ENCODE measurements at regions not wholly inside any gene's neighbourhood (a gene's known extent, or its start where the extent isn't known, plus 50 kb on each side); places are given as distances from the start of the nearest gene placed in this dataset.

GRCh38 chr22:49192857-49193250 lies 634.8 kb downstream of the BRD1 start:
- Histone ChIP-seq H3K9me3 (ENCODE audit: control insufficient read depth in 2 of 2, low read length in 2 of 2) (no peaks in the 10 kb centered on the region), H3K27ac (ENCODE audit: low read depth in 2 of 2, low read length in 2 of 2) (no peak overlapping the region), H3K36me3 (ENCODE audit: control insufficient read depth in 2 of 2, insufficient read depth in 2 of 2, low read length in 2 of 2) (no peaks in the 10 kb centered on the region), H3K9ac (ENCODE audit: low read depth in 1 of 2, low read length in 2 of 2) (no peak overlapping the region), H3K27me3 (ENCODE audit: control insufficient read depth in 2 of 2, insufficient read depth in 2 of 2, low read length in 2 of 2) (no peaks in the 10 kb centered on the region), H3K4me1 (ENCODE audit: control insufficient read depth in 2 of 2, insufficient read depth in 2 of 2, low read length in 2 of 2) (no peaks in the 10 kb centered on the region), H3K4me3 (ENCODE audit: low read length in 2 of 2) (no peak overlapping the region)

GRCh38 chr22:49192180-49192856 lies 635.4 kb downstream of the BRD1 start:
- Histone ChIP-seq H3K27ac (ENCODE audit: low read depth in 2 of 2, low read length in 2 of 2) (no peak overlapping the region), H3K9me3 (ENCODE audit: control insufficient read depth in 2 of 2, low read length in 2 of 2) (no peaks in the 10 kb centered on the region), H3K36me3 (ENCODE audit: control insufficient read depth in 2 of 2, insufficient read depth in 2 of 2, low read length in 2 of 2) (no peaks in the 10 kb centered on the region), H3K27me3 (ENCODE audit: control insufficient read depth in 2 of 2, insufficient read depth in 2 of 2, low read length in 2 of 2) (no peaks in the 10 kb centered on the region), H3K4me3 (ENCODE audit: low read length in 2 of 2) (no peak overlapping the region), H3K9ac (ENCODE audit: low read depth in 1 of 2, low read length in 2 of 2) (no peak overlapping the region), H3K4me1 (ENCODE audit: control insufficient read depth in 2 of 2, insufficient read depth in 2 of 2, low read length in 2 of 2) (no peaks in the 10 kb centered on the region)

- H3K4me3 ChIP-seq (ENCODE audit: low read length in 2 of 2): no peak overlapping the region
- no peaks in the 10 kb centered on the region for H3K27me3 ChIP-seq (ENCODE audit: control insufficient read depth in 2 of 2, insufficient read depth in 2 of 2, low read length in 2 of 2)
- no peak overlapping the region for H3K9ac ChIP-seq (ENCODE audit: low read depth in 1 of 2, low read length in 2 of 2)
- no peaks in the 10 kb centered on the region for H3K4me1 ChIP-seq (ENCODE audit: control insufficient read depth in 2 of 2, insufficient read depth in 2 of 2, low read length in 2 of 2)
- no peaks in the 10 kb centered on the region for H3K36me3 ChIP-seq (ENCODE audit: control insufficient read depth in 2 of 2, insufficient read depth in 2 of 2, low read length in 2 of 2)
- H3K27ac ChIP-seq (ENCODE audit: low read depth in 2 of 2, low read length in 2 of 2): no peak overlapping the region
- H3K9me3 ChIP-seq (ENCODE audit: control insufficient read depth in 2 of 2, low read length in 2 of 2): no peaks in the 10 kb centered on the region
Observed at GRCh38 chr22:49191506-49191980, 636.1 kb downstream of the BRD1 start.

- no peaks in the 10 kb centered on the region for H3K9me3 ChIP-seq (ENCODE audit: control insufficient read depth in 2 of 2, low read length in 2 of 2)
- H3K27me3 ChIP-seq (ENCODE audit: control insufficient read depth in 2 of 2, insufficient read depth in 2 of 2, low read length in 2 of 2): no peaks in the 10 kb centered on the region
- H3K4me1 ChIP-seq (ENCODE audit: control insufficient read depth in 2 of 2, insufficient read depth in 2 of 2, low read length in 2 of 2): no peaks in the 10 kb centered on the region
- no peaks in the 10 kb centered on the region for H3K36me3 ChIP-seq (ENCODE audit: control insufficient read depth in 2 of 2, insufficient read depth in 2 of 2, low read length in 2 of 2)
- no peak overlapping the region for H3K9ac ChIP-seq (ENCODE audit: low read depth in 1 of 2, low read length in 2 of 2)
- no peak overlapping the region for H3K27ac ChIP-seq (ENCODE audit: low read depth in 2 of 2, low read length in 2 of 2)
- H3K4me3 ChIP-seq (ENCODE audit: low read length in 2 of 2): no peak overlapping the region
Observed at GRCh38 chr22:49190816-49191505, 636.7 kb downstream of the BRD1 start.

GRCh38 chr22:49189871-49190270 lies 637.8 kb downstream of the BRD1 start:
- H3K27me3 ChIP-seq (ENCODE audit: control insufficient read depth in 2 of 2, insufficient read depth in 2 of 2, low read length in 2 of 2): no peaks in the 10 kb centered on the region
- H3K9ac ChIP-seq (ENCODE audit: low read depth in 1 of 2, low read length in 2 of 2): no peak overlapping the region
- no peaks in the 10 kb centered on the region for H3K9me3 ChIP-seq (ENCODE audit: control insufficient read depth in 2 of 2, low read length in 2 of 2)
- no peaks in the 10 kb centered on the region for H3K4me1 ChIP-seq (ENCODE audit: control insufficient read depth in 2 of 2, insufficient read depth in 2 of 2, low read length in 2 of 2)
- no peak overlapping the region for H3K27ac ChIP-seq (ENCODE audit: low read depth in 2 of 2, low read length in 2 of 2)
- H3K36me3 ChIP-seq (ENCODE audit: control insufficient read depth in 2 of 2, insufficient read depth in 2 of 2, low read length in 2 of 2): no peaks in the 10 kb centered on the region
- no peak overlapping the region for H3K4me3 ChIP-seq (ENCODE audit: low read length in 2 of 2)

- no peaks in the 10 kb centered on the region for H3K27me3 ChIP-seq (ENCODE audit: control insufficient read depth in 2 of 2, insufficient read depth in 2 of 2, low read length in 2 of 2)
- H3K27ac ChIP-seq (ENCODE audit: low read depth in 2 of 2, low read length in 2 of 2): no peak overlapping the region
Observed at GRCh38 chr22:49188591-49188990, 639.1 kb downstream of the BRD1 start.

GRCh38 chr22:49188091-49188490 lies 639.6 kb downstream of the BRD1 start:
- Histone ChIP-seq H3K4me3 (ENCODE audit: low read length in 2 of 2) (no peak overlapping the region), H3K36me3 (ENCODE audit: control insufficient read depth in 2 of 2, insufficient read depth in 2 of 2, low read length in 2 of 2) (no peaks in the 10 kb centered on the region), H3K9me3 (ENCODE audit: control insufficient read depth in 2 of 2, low read length in 2 of 2) (no peaks in the 10 kb centered on the region), H3K27me3 (ENCODE audit: control insufficient read depth in 2 of 2, insufficient read depth in 2 of 2, low read length in 2 of 2) (no peaks in the 10 kb centered on the region), H3K27ac (ENCODE audit: low read depth in 2 of 2, low read length in 2 of 2) (no peak overlapping the region), H3K4me1 (ENCODE audit: control insufficient read depth in 2 of 2, insufficient read depth in 2 of 2, low read length in 2 of 2) (no peaks in the 10 kb centered on the region), H3K9ac (ENCODE audit: low read depth in 1 of 2, low read length in 2 of 2) (no peak overlapping the region)

More at GRCh38 chr22:49188591-49188990, 639.1 kb downstream of the BRD1 start:
- Histone ChIP-seq H3K9me3 (ENCODE audit: control insufficient read depth in 2 of 2, low read length in 2 of 2) (no peaks in the 10 kb centered on the region), H3K9ac (ENCODE audit: low read depth in 1 of 2, low read length in 2 of 2) (no peak overlapping the region), H3K4me3 (ENCODE audit: low read length in 2 of 2) (no peak overlapping the region), H3K4me1 (ENCODE audit: control insufficient read depth in 2 of 2, insufficient read depth in 2 of 2, low read length in 2 of 2) (no peaks in the 10 kb centered on the region), H3K36me3 (ENCODE audit: control insufficient read depth in 2 of 2, insufficient read depth in 2 of 2, low read length in 2 of 2) (no peaks in the 10 kb centered on the region)

- Histone ChIP-seq H3K27ac (ENCODE audit: low read depth in 2 of 2, low read length in 2 of 2) (no peak overlapping the region), H3K9me3 (ENCODE audit: control insufficient read depth in 2 of 2, low read length in 2 of 2) (no peaks in the 10 kb centered on the region), H3K27me3 (ENCODE audit: control insufficient read depth in 2 of 2, insufficient read depth in 2 of 2, low read length in 2 of 2) (no peaks in the 10 kb centered on the region), H3K4me1 (ENCODE audit: control insufficient read depth in 2 of 2, insufficient read depth in 2 of 2, low read length in 2 of 2) (no peaks in the 10 kb centered on the region), H3K36me3 (ENCODE audit: control insufficient read depth in 2 of 2, insufficient read depth in 2 of 2, low read length in 2 of 2) (no peaks in the 10 kb centered on the region), H3K4me3 (ENCODE audit: low read length in 2 of 2) (no peak overlapping the region), H3K9ac (ENCODE audit: low read depth in 1 of 2, low read length in 2 of 2) (no peak overlapping the region)
Observed at GRCh38 chr22:49186762-49187161, 640.9 kb downstream of the BRD1 start.

GRCh38 chr22:49186293-49186692 lies 641.4 kb downstream of the BRD1 start:
- Histone ChIP-seq H3K4me3 (ENCODE audit: low read length in 2 of 2) (no peak overlapping the region), H3K9ac (ENCODE audit: low read depth in 1 of 2, low read length in 2 of 2) (no peak overlapping the region), H3K27ac (ENCODE audit: low read depth in 2 of 2, low read length in 2 of 2) (no peak overlapping the region), H3K27me3 (ENCODE audit: control insufficient read depth in 2 of 2, insufficient read depth in 2 of 2, low read length in 2 of 2) (no peaks in the 10 kb centered on the region), H3K36me3 (ENCODE audit: control insufficient read depth in 2 of 2, insufficient read depth in 2 of 2, low read length in 2 of 2) (no peaks in the 10 kb centered on the region), H3K9me3 (ENCODE audit: control insufficient read depth in 2 of 2, low read length in 2 of 2) (no peaks in the 10 kb centered on the region), H3K4me1 (ENCODE audit: control insufficient read depth in 2 of 2, insufficient read depth in 2 of 2, low read length in 2 of 2) (no peaks in the 10 kb centered on the region)

GRCh38 chr22:49185312-49185969 lies 642.2 kb downstream of the BRD1 start:
- H3K9ac ChIP-seq (ENCODE audit: low read depth in 1 of 2, low read length in 2 of 2): no peak overlapping the region
- no peak overlapping the region for H3K4me3 ChIP-seq (ENCODE audit: low read length in 2 of 2)
- H3K27ac ChIP-seq (ENCODE audit: low read depth in 2 of 2, low read length in 2 of 2): no peak overlapping the region
- no peaks in the 10 kb centered on the region for H3K27me3 ChIP-seq (ENCODE audit: control insufficient read depth in 2 of 2, insufficient read depth in 2 of 2, low read length in 2 of 2)
- no peaks in the 10 kb centered on the region for H3K36me3 ChIP-seq (ENCODE audit: control insufficient read depth in 2 of 2, insufficient read depth in 2 of 2, low read length in 2 of 2)
- H3K9me3 ChIP-seq (ENCODE audit: control insufficient read depth in 2 of 2, low read length in 2 of 2): no peaks in the 10 kb centered on the region
- no peaks in the 10 kb centered on the region for H3K4me1 ChIP-seq (ENCODE audit: control insufficient read depth in 2 of 2, insufficient read depth in 2 of 2, low read length in 2 of 2)
